ENCODE measurements at regions not wholly inside any gene's neighbourhood (a gene's known extent, or its start where the extent isn't known, plus 50 kb on each side); places are given as distances from the start of the nearest gene placed in this dataset.

DNA sequence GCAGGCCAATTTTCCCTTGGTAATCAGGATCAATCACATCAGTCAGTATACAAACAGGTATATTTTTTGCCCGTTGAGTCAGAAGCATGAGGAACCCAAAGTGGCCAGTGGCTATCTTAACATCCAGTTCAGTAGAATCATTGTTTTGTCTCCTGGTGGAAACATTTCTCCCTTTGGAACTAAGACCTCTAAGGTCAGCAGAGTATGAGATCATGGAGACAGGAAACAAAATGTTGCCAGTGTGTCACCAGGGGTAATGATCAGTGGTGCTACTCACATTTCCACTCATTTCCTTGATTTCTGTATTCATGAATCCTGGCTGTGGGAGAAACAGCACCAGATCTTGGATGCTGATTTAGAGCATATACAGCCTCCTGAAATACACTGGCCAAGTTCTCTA lies 553.0 kb downstream of the CSNK1G3 start:
- no peak for TF ChIP-seq POLR2A (IDR thresholded peaks at IDR 0.05)
- no peak for TF ChIP-seq POLR2AphosphoS5 (IDR thresholded peaks at IDR 0.05)
- TF ChIP-seq CTCF (IDR thresholded peaks at IDR 0.05) = no peak
